Large intestine (tissue), 3 donors: ENCODE measurements at regions not wholly inside any gene's neighbourhood (a gene's known extent, or its start where the extent isn't known, plus 50 kb on each side); places are given as distances from the start of the nearest gene placed in this dataset.
"Not testable (repeated sequence)": the region's sequence is repeated elsewhere in the genome, so short reads cannot be mapped to it uniquely, and the experiment has no call there.

ENCODE experiments used
- DNase-seq, 2 donors: peaks; one replicate each; pipeline versions ENCODE4 v3.0.0 to v3.0.0-alpha.2; 2013
- H3K27ac ChIP-seq: one replicate; pipeline ENCODE4 v1.5.1; 2013; ENCODE audit warnings: low read length
- H3K27me3 ChIP-seq: 2 replicates; pipeline ENCODE4 v1.6.1; 2013; ENCODE audit warnings: low read length; ENCODE audit not compliant: control insufficient read depth, insufficient read depth
- H3K36me3 ChIP-seq: 2 replicates; pipeline ENCODE4 v1.6.1; 2013; ENCODE audit warnings: low read length; ENCODE audit not compliant: control insufficient read depth, insufficient read depth
- H3K4me1 ChIP-seq: one replicate; pipeline ENCODE4 v1.6.1; 2013; ENCODE audit warnings: low read length; ENCODE audit not compliant: control insufficient read depth, insufficient read depth
- H3K4me3 ChIP-seq: one replicate; pipeline ENCODE4 v1.5.1; 2013; ENCODE audit warnings: low read length
- H3K9me3 ChIP-seq: one replicate; pipeline ENCODE4 v1.6.1; 2013; ENCODE audit warnings: mild to moderate bottlenecking, low read depth, low read length, moderate library complexity; ENCODE audit not compliant: control insufficient read depth
- WGBS: methylation state at CpG from one replicate; pipeline ENCODE4 v1.1.5; 2013; ENCODE audit warnings: low lambda C conversion rate; ENCODE audit not compliant: insufficient coverage; 5-methylcytosine and 5-hydroxymethylcytosine counted together

DNA sequence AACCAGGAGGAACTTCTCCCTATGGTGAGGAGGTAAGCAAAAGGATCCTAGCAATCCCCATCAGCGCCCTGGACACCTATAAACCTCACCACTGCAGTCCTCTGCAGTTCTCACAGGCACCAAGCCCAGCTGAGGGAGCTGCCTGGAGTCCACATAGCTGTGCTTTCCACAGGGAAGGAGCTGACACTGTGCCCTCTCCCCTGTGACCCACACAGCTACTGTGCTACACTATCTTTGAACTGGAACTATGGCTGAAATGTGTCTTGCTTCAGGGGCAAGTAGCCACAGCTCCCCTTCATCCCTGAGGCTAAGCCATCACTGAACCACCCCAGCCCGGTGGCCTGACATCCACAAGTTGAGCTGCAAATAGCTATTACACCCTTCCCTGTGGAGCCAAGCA, 208.5 kb upstream of the RPL34 start:
- H3K27me3 ChIP-seq, result no peaks in the 10 kb centered on the region

DNA sequence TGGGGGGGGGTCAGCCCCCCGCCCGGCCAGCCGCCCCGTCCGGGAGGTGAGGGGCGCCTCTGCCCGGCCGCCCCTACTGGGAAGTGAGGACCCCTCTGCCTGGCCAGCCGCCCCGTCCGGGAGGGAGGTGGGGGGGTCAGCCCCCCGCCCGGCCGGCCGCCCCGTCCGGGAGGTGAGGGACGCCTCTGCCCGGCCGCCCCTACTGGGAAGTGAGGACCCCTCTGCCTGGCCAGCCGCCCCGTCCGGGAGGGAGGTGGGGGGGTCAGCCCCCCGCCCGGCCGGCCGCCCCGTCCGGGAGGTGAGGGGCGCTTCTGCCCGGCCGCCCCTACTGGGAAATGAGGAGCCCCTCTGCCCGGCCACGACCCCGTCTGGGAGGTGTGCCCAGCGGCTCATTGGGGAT, 210.7 kb upstream of the RPL34 start:
- H3K27me3 ChIP-seq, H3K36me3 ChIP-seq, DNase-seq, H3K4me1 ChIP-seq, H3K4me3 ChIP-seq, H3K9me3 ChIP-seq, H3K27ac ChIP-seq: not testable (repeated sequence)
- WGBS, result no CpG with 5 or more reads among the region's 36 CpGs

More for the DNA sequence above, 208.5 kb upstream of the RPL34 start:
- Histone ChIP-seq H3K4me1 (no peaks in the 10 kb centered on the region), H3K27ac (no peak overlapping the region), H3K9me3 (no peaks in the 10 kb centered on the region), H3K4me3 (no peak overlapping the region), H3K36me3 (no peaks in the 10 kb centered on the region)
- DNase-seq, result no peak
- no CpG with 5 or more reads among the region's 2 CpGs for WGBS

DNA sequence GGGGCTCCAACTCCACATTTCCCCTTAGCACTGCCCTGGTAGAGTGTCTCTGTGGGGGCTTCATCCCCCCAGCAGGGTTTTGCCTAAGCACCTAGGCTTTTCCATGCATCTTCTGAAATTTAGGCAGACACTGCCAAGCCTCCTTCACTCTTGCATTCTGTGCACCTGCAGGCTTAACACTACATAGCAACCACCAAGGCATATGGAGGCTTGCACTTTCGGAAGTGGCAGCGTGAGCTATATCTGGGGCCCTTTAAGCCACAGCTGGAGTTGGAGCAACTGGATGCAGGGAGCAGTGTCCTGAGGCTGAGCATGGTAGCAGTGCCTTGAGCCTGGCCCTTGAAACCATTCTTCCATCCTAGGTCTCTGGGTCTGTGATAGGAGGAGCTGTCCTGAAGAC, 214.8 kb upstream of the RPL34 start:
- H3K27me3 ChIP-seq, result no peaks in the 10 kb centered on the region
- H3K9me3 ChIP-seq, result no peaks in the 10 kb centered on the region
- no CpG with 5 or more reads among the region's 2 CpGs for WGBS
- no peaks in the 10 kb centered on the region for H3K36me3 ChIP-seq
- DNase-seq, result no peak
- no peak overlapping the region for H3K27ac ChIP-seq
- no peaks in the 10 kb centered on the region for H3K4me1 ChIP-seq
- no peak overlapping the region for H3K4me3 ChIP-seq

GRCh38 chr4:108400309-108400708, 220.1 kb upstream of the RPL34 start:
- no peak overlapping the region for H3K4me3 ChIP-seq
- no peaks in the 10 kb centered on the region for H3K36me3 ChIP-seq
- H3K27me3 ChIP-seq, result no peaks in the 10 kb centered on the region
- DNase-seq, result no peak
- H3K9me3 ChIP-seq, result peaks cover 2% of the 10 kb centered on the region
- H3K4me1 ChIP-seq, result no peaks in the 10 kb centered on the region
- H3K27ac ChIP-seq, result no peak overlapping the region
- WGBS, result no CpG with 5 or more reads among the region's 6 CpGs

- no peak overlapping the region for H3K4me3 ChIP-seq
- H3K36me3 ChIP-seq, result no peaks in the 10 kb centered on the region
- H3K9me3 ChIP-seq, result peaks cover 2% of the 10 kb centered on the region
- no peaks in the 10 kb centered on the region for H3K27me3 ChIP-seq
- no peaks in the 10 kb centered on the region for H3K4me1 ChIP-seq
- no peak for DNase-seq
- no peak overlapping the region for H3K27ac ChIP-seq
- 80% methylated on average over 1 of the region's 12 CpGs for WGBS
Observed at GRCh38 chr4:108399610-108400265, 220.6 kb upstream of the RPL34 start.

DNA sequence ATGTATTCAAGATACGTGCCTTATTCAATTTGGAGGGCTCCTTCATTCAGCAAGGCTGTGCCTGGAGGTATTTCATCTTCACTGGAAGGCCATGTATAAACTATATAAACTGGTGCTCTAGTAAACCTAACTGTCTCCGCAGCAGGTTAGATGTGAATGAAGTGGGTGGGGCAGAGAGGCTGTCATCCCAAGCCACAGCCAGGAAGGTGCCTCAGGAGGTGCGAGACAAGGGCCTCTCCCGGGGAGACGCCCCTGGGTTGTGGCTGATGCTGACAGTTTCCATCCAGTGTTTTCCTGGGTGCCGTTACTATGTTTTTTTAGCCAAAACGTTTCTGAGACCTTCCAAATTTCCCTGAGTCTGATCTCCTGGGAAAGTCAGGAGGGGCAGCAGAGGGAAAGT, 221.5 kb upstream of the RPL34 start:
- DNase-seq, result no peak
- no peaks in the 10 kb centered on the region for H3K36me3 ChIP-seq
- WGBS, result 0% methylated on average over 1 of the region's 7 CpGs
- H3K27me3 ChIP-seq, result no peaks in the 10 kb centered on the region
- no peaks in the 10 kb centered on the region for H3K4me1 ChIP-seq
- H3K9me3 ChIP-seq, result peaks cover 2% of the 10 kb centered on the region
- no peak overlapping the region for H3K4me3 ChIP-seq
- no peak overlapping the region for H3K27ac ChIP-seq

- H3K9me3 ChIP-seq, result peaks cover 2% of the 10 kb centered on the region
- no peak overlapping the region for H3K27ac ChIP-seq
- H3K4me1 ChIP-seq, result no peaks in the 10 kb centered on the region
- H3K36me3 ChIP-seq, result no peaks in the 10 kb centered on the region
- no peaks in the 10 kb centered on the region for H3K27me3 ChIP-seq
- no peak for DNase-seq
- whole genome bisulfite sequencing, result no CpG with 5 or more reads among the region's 11 CpGs
- no peak overlapping the region for H3K4me3 ChIP-seq
Observed at GRCh38 chr4:108398316-108398715, 222.1 kb upstream of the RPL34 start.

DNA sequence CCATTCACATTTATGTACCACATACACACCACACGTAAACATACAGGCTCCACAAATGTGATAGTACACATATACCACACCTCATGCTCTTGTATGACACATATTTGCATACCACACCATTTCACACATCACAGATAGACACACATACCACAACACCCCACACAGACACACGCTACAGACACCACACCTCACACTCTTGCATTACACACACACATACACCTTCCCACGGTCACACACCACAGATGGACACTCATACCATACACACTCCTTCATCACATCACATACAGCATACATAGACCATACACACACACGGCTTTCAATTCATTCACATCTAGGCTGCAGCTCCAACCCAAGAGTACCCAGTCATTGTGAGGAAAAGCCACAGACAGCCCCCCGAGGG, 222.5 kb upstream of the RPL34 start:
- no peak for DNase-seq
- WGBS, result 86% methylated on average over 1 of the region's 5 CpGs
- no peak overlapping the region for H3K4me3 ChIP-seq

GRCh38 chr4:108396900-108397497, 223.4 kb upstream of the RPL34 start:
- no peaks in the 10 kb centered on the region for H3K4me1 ChIP-seq
- H3K27ac ChIP-seq, result no peak overlapping the region
- no CpG with 5 or more reads among the region's 2 CpGs for WGBS
- no peak overlapping the region for H3K4me3 ChIP-seq
- H3K27me3 ChIP-seq, result no peaks in the 10 kb centered on the region
- H3K9me3 ChIP-seq, result peaks cover 2% of the 10 kb centered on the region
- no peaks in the 10 kb centered on the region for H3K36me3 ChIP-seq
- no peak for DNase-seq

More for the DNA sequence above, 222.5 kb upstream of the RPL34 start:
- no peak overlapping the region for H3K27ac ChIP-seq
- H3K4me1 ChIP-seq, result no peaks in the 10 kb centered on the region
- H3K36me3 ChIP-seq, result no peaks in the 10 kb centered on the region
- peaks cover 2% of the 10 kb centered on the region for H3K9me3 ChIP-seq
- no peaks in the 10 kb centered on the region for H3K27me3 ChIP-seq

DNA sequence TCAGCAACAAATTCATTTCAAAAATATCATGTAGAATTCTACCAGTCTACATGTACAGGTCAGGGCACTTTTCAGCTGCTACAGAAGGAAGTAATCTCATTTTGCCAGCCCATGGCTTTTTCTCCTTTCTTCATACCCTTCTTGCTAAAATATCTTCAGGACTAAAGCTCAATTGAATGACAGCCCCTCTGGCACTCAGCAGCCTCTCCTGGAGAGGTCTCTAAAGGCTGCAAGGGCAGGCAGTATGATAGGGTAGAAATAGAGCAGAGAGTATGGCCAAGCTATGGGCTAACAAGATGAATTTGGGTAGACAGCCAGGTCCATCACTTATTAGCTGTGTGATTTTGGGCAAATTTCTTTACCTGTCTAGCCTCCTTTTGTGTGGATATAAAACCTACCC, 224.6 kb upstream of the RPL34 start:
- no peak overlapping the region for H3K27ac ChIP-seq
- no peak for DNase-seq
- H3K36me3 ChIP-seq, result no peaks in the 10 kb centered on the region
- no peaks in the 10 kb centered on the region for H3K4me1 ChIP-seq
- peaks cover 2% of the 10 kb centered on the region for H3K9me3 ChIP-seq
- H3K27me3 ChIP-seq, result no peaks in the 10 kb centered on the region
- H3K4me3 ChIP-seq, result no peak overlapping the region

DNA sequence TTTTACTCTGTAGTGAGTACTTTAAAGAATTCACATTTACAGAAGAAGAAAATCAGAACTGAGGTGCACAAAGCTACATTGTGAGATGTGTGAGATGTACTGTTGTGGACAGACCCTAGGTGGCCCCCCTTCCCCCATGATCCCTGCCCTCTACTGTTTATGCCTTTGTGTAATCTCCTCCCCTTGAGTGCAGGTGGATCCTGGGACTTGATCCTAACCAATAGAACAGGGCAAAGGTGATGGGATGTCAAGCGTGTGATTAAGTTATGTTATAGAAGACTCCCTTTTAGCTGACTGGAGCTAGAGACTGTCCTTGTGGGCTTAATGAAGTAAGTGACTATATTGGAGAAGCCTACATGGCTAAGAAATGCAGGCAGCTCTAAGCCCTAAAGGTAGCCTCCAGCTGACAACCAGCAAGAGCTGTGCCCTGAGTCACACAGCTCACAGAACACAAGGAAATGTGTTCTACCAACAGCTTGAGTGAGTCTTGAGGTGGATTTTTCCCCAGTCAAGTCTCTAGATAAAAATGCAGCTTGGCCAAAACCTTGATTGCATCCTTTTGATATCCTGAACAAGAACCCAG, 225.2 kb upstream of the LEF1 start:
- WGBS, result no CpG with 5 or more reads among the region's 1 CpG
- DNase-seq, result no peak
- no peak overlapping the region for H3K27ac ChIP-seq
- H3K9me3 ChIP-seq, result peaks cover 2% of the 10 kb centered on the region
- H3K4me3 ChIP-seq, result no peak overlapping the region
- H3K36me3 ChIP-seq, result no peaks in the 10 kb centered on the region
- H3K4me1 ChIP-seq, result no peaks in the 10 kb centered on the region
- H3K27me3 ChIP-seq, result no peaks in the 10 kb centered on the region
